ENCODE measurements at regions not wholly inside any gene's neighbourhood (a gene's known extent, or its start where the extent isn't known, plus 50 kb on each side); places are given as distances from the start of the nearest gene placed in this dataset.

DNA sequence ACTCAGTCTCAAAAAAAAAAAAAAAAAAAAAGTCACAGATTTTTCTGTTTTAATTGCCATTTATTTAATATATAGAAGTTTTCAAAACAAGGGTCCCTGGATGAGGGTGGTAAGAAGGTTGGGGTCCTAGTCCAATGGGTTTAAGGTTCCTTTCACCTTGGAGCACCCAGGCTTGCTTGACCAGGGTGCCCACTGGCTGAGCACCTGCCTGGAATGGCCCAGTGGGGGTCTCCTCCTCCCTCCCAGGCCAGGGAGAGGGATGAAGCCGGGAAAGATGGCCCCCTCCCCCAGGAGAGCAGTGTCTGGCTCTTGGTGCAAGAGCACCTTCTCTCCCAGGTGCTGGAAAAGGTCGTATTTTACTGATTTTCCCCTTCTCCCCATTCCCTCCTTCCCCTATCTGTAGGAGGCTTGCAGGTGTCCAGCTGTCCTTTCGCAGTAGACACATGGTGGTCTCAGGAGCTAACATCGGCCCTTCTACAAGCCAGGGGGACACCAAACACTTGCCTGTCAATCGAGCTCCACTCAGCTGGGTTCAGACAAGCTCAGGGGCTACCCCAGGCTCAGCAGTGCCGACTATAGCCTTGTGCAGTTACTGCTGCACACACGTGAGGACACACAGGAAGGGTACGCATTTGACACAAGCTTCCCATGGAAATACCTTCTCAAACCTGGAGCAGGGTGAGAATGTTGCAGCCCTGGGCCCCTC, 112.3 kb upstream of the KLF13 start:
- TF ChIP-seq, protein P1, sequence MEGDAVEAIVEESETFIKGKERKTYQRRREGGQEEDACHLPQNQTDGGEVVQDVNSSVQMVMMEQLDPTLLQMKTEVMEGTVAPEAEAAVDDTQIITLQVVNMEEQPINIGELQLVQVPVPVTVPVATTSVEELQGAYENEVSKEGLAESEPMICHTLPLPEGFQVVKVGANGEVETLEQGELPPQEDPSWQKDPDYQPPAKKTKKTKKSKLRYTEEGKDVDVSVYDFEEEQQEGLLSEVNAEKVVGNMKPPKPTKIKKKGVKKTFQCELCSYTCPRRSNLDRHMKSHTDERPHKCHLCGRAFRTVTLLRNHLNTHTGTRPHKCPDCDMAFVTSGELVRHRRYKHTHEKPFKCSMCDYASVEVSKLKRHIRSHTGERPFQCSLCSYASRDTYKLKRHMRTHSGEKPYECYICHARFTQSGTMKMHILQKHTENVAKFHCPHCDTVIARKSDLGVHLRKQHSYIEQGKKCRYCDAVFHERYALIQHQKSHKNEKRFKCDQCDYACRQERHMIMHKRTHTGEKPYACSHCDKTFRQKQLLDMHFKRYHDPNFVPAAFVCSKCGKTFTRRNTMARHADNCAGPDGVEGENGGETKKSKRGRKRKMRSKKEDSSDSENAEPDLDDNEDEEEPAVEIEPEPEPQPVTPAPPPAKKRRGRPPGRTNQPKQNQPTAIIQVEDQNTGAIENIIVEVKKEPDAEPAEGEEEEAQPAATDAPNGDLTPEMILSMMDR (IDR thresholded peaks at IDR 0.05; ENCODE audit: low read depth, low read length): no peak
- no peak for DNase-seq (ENCODE audit: extremely low read depth, low read depth)

DNA sequence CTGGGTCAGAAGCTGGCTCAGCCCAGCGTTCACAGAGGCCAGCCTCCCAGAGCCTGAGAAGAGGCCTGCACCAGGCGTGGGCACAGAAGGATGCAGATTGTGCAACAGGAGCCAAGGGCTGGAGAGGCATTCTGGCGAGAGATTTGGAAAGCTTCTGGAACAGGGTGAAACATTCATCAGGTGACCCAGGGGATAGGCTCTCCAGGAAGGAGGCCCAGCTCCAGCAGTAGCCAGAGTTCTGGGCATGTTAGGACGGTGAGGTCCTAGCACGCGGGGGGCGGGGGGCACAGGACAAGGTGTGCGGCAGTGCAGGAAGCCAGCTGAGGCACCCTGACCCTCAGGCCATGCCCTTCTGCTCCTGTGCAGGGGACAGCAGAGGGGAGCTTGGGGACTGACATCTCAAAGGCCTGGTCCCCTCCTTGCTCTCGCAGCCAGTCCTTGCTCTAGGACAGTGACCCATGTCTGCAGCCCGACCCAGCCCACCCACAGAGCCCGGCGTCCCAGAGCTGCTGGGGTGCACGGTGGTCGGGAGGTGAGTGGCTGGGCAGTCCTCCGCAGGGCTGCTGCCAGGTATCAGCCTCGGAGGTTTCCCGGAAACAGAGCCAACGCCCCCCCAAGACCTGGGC, 111.7 kb upstream of the KLF13 start:
- TF ChIP-seq, protein P1 (IDR thresholded peaks at IDR 0.05; ENCODE audit: low read depth, low read length): no peak
- DNase-seq (ENCODE audit: extremely low read depth, low read depth): no peak

DNA sequence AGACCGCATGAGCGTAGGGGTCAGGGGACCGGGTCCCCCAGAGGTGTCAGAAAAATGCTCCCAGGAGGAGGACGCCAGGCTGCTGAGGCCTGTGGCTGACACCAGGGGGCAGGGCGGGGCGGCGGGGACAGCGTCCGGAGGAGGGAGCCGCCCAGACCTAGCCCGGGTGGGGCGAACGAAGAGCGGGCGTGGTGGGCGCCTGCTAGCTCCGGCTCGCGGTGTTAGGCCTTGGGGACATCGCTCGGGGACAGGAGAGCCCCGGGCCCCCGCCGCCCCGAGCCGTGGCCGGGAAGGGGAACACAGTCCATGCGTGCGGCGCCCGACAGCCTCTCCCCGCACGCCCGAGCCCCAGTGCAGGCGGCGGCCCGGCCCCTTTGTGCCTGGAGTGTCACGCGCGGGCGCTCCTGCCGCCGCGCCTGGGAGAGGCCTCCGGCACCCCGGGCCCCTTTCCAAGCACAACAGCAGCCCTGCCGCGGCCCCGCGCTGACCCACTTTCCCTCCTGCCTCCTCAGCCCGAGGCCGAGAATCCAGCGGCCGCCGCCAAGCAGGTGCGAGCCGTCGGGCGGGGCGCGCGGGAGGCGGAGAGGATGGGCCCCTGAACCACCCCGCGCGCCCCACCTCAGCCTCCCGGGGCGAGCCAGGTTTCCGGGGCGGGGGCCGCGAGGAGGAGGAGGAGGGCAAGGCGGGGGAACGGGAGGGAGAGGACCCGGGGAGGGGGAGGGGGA, 111.0 kb upstream of the KLF13 start:
- DNase-seq (ENCODE audit: extremely low read depth, low read depth): no peak
- TF ChIP-seq, protein P1 (IDR thresholded peaks at IDR 0.05; ENCODE audit: low read depth, low read length): peak; percentile 79

DNA sequence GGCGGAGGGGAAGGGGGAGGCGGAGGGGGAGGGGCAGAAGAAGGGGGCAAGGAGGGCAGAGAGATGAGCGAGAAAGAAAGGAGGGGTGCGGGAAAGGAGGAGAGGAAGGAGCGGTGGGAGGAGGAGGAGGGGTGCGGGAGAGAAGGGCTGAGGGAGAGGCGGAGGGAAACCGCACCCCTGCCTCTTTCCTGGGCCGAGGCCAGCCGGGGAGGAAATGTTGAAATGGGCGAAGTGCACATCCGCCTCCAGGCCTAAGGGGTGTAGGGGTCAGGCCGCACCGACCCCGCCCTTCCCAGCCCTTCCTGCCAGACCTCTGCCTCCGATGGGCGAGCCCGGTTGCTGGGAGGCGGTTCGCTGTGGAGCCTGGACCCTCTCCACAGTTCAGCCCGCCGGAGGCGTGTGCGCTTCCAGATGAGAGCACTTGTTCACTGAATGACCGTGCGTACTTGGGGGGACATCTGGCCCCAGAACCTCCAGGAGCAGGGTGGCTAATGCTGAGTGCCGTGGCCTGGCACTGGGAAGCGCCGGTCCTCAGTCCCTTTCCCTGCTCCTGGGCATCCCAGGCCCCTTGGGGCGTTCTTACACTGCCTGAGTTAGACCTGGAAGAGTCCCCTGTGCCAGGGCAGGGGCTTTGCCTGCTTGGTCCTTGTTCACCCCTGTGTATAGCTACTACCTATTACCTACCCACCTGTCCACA, 110.3 kb upstream of the KLF13 start:
- DNase-seq (ENCODE audit: extremely low read depth, low read depth): peak; percentile 38
- TF ChIP-seq, protein P1 (IDR thresholded peaks at IDR 0.05; ENCODE audit: low read depth, low read length): no peak

DNA sequence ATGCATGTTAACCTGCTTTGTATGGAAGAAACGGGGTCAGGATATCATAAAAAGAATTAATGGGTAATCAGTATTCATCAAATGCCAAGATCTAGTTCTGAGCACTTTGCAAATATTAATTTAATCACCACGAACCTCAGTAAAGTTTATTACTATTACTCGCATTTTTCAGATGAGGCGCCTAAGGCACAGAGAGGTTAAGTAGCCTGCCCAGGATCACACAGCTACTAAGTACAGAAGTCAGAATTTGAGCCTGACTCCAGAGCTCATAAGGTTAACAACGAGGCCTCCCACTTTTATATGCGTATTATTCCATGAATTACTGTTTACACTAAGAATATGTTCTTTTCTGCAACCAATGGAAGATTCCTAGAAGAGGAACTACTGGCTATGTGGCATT, 109.6 kb upstream of the KLF13 start:
- TF ChIP-seq, protein P1 (IDR thresholded peaks at IDR 0.05; ENCODE audit: low read depth, low read length): no peak
- no peak for DNase-seq (ENCODE audit: extremely low read depth, low read depth)

DNA sequence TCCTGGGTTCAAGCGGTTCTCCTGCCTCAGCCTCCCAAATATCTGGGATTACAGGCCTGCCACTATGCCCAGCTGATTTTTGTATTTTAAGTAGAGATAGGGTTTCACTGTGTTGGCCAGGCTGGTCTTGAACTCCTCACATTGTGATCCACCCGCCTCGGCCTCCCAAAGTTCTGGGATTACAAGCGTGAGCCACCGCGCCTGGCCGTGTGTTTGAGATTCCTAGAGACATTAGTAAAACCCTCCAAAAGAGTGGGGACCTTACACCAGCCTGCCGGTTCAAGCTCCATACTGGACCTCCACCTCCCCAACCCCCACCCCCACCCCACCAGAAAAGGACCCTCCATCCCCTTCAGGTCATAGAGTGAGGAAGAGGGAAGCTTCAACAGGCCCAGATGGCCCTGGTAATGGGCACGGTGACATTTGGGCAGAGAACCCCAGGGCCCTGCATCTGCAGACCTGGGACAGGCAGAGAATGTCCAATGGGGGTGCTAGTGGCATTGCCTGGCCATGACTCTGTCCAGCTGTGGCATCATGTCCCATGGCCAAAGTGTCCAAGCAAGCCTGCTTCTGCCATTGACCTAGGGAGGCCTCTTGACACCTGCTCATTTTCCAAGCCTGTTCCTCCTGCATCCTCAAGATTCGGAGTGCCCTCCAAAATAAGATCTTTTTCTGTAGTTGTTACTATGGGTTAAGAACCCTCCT, 108.9 kb upstream of the KLF13 start:
- TF ChIP-seq, protein P1 (IDR thresholded peaks at IDR 0.05; ENCODE audit: low read depth, low read length): no peak
- no peak for DNase-seq (ENCODE audit: extremely low read depth, low read depth)

All from AG09319 (cell line).